ENCODE measurements at regions not wholly inside any gene's neighbourhood (a gene's known extent, or its start where the extent isn't known, plus 50 kb on each side); places are given as distances from the start of the nearest gene placed in this dataset.

- Histone ChIP-seq H3K27me3 (ENCODE audit: control insufficient read depth, low read length) (peaks cover 16% of the 10 kb centered on the region; the same call in 1 of the 2 replicates), H3K9me2 (replicated peaks; ENCODE audit: control insufficient read depth, low read length) (no peaks in the 10 kb centered on the region), H3F3A (ENCODE audit: control insufficient read depth, insufficient read depth) (no peaks in the 10 kb centered on the region), H3K36me3 (ENCODE audit: control insufficient read depth, low read length) (no peaks in the 10 kb centered on the region), H4K20me1 (ENCODE audit: control insufficient read depth, insufficient read depth, low read depth, low read length) (no peaks in the 10 kb centered on the region), H3K9me3 (ENCODE audit: control insufficient read depth, insufficient read depth, low read length) (no peaks in the 10 kb centered on the region), H3K4me3 (ENCODE audit: low read length) (no peak overlapping the region), H3K27ac (ENCODE audit: low read depth, low read length) (no peak overlapping the region), H3K79me2 (ENCODE audit: control insufficient read depth, low read length) (no peaks in the 10 kb centered on the region), H3K4me1 (ENCODE audit: control insufficient read depth, low read length) (no peaks in the 10 kb centered on the region), H3K4me2 (ENCODE audit: low read length) (no peak overlapping the region)
- TF ChIP-seq EZH2phosphoT487 (IDR thresholded peaks at IDR 0.05; ENCODE audit: borderline replicate concordance, low read length), result no peak
- no peak for TF ChIP-seq CTCF (IDR thresholded peaks at IDR 0.05; ENCODE audit: low read depth, low read length, poor library complexity, severe bottlenecking)
Measured at GRCh38 chr1:38238294-38238693, 191.7 kb upstream of the POU3F1 start.

- Histone ChIP-seq H3F3A (ENCODE audit: control insufficient read depth, insufficient read depth) (no peaks in the 10 kb centered on the region), H3K36me3 (ENCODE audit: control insufficient read depth, low read length) (no peaks in the 10 kb centered on the region), H3K4me2 (ENCODE audit: low read length) (no peak overlapping the region), H3K27ac (ENCODE audit: low read depth, low read length) (no peak overlapping the region), H3K4me3 (ENCODE audit: low read length) (no peak overlapping the region), H3K4me1 (ENCODE audit: control insufficient read depth, low read length) (no peaks in the 10 kb centered on the region), H3K27me3 (ENCODE audit: control insufficient read depth, low read length) (peaks cover 16% of the 10 kb centered on the region; the same call in 1 of the 2 replicates), H3K9me3 (ENCODE audit: control insufficient read depth, insufficient read depth, low read length) (no peaks in the 10 kb centered on the region), H4K20me1 (ENCODE audit: control insufficient read depth, insufficient read depth, low read depth, low read length) (no peaks in the 10 kb centered on the region), H3K9me2 (replicated peaks; ENCODE audit: control insufficient read depth, low read length) (no peaks in the 10 kb centered on the region), H3K79me2 (ENCODE audit: control insufficient read depth, low read length) (no peaks in the 10 kb centered on the region)
- no peak for TF ChIP-seq EZH2phosphoT487 (IDR thresholded peaks at IDR 0.05; ENCODE audit: borderline replicate concordance, low read length)
- no peak for TF ChIP-seq CTCF (IDR thresholded peaks at IDR 0.05; ENCODE audit: low read depth, low read length, poor library complexity, severe bottlenecking)
Measured at GRCh38 chr1:38235705-38236104, 189.1 kb upstream of the POU3F1 start.

- Histone ChIP-seq H3K9me3 (ENCODE audit: control insufficient read depth, insufficient read depth, low read length) (no peaks in the 10 kb centered on the region), H3K79me2 (ENCODE audit: control insufficient read depth, low read length) (no peaks in the 10 kb centered on the region), H3K4me1 (ENCODE audit: control insufficient read depth, low read length) (no peaks in the 10 kb centered on the region), H3F3A (ENCODE audit: control insufficient read depth, insufficient read depth) (no peaks in the 10 kb centered on the region), H3K27me3 (ENCODE audit: control insufficient read depth, low read length) (peaks cover 5% of the 10 kb centered on the region; the same call in 1 of the 2 replicates), H3K27ac (ENCODE audit: low read depth, low read length) (no peak overlapping the region), H3K4me3 (ENCODE audit: low read length) (no peak overlapping the region), H3K4me2 (ENCODE audit: low read length) (no peak overlapping the region), H3K36me3 (ENCODE audit: control insufficient read depth, low read length) (no peaks in the 10 kb centered on the region), H4K20me1 (ENCODE audit: control insufficient read depth, insufficient read depth, low read depth, low read length) (no peaks in the 10 kb centered on the region), H3K9me2 (replicated peaks; ENCODE audit: control insufficient read depth, low read length) (no peaks in the 10 kb centered on the region)
- no peak for TF ChIP-seq EZH2phosphoT487 (IDR thresholded peaks at IDR 0.05; ENCODE audit: borderline replicate concordance, low read length)
Measured at GRCh38 chr1:38231941-38232340, 185.3 kb upstream of the POU3F1 start.

- Histone ChIP-seq H3K27ac (ENCODE audit: low read depth, low read length) (no peak overlapping the region), H3F3A (ENCODE audit: control insufficient read depth, insufficient read depth) (no peaks in the 10 kb centered on the region), H3K79me2 (ENCODE audit: control insufficient read depth, low read length) (no peaks in the 10 kb centered on the region), H3K4me3 (ENCODE audit: low read length) (no peak overlapping the region), H3K27me3 (ENCODE audit: control insufficient read depth, low read length) (no peaks in the 10 kb centered on the region), H3K4me2 (ENCODE audit: low read length) (no peak overlapping the region), H3K9me2 (replicated peaks; ENCODE audit: control insufficient read depth, low read length) (no peaks in the 10 kb centered on the region), H3K9me3 (ENCODE audit: control insufficient read depth, insufficient read depth, low read length) (no peaks in the 10 kb centered on the region), H3K36me3 (ENCODE audit: control insufficient read depth, low read length) (no peaks in the 10 kb centered on the region), H4K20me1 (ENCODE audit: control insufficient read depth, insufficient read depth, low read depth, low read length) (no peaks in the 10 kb centered on the region), H3K4me1 (ENCODE audit: control insufficient read depth, low read length) (no peaks in the 10 kb centered on the region)
- no peak for TF ChIP-seq EZH2phosphoT487 (IDR thresholded peaks at IDR 0.05; ENCODE audit: borderline replicate concordance, low read length)
- no peak for TF ChIP-seq CTCF (IDR thresholded peaks at IDR 0.05; ENCODE audit: low read depth, low read length, poor library complexity, severe bottlenecking)
Measured at GRCh38 chr1:38228718-38229117, 182.1 kb upstream of the POU3F1 start.

All from DOHH2 (cell line).